CD14-positive monocyte (primary cell): ENCODE measurements at regions not wholly inside any gene's neighbourhood (a gene's known extent, or its start where the extent isn't known, plus 50 kb on each side); places are given as distances from the start of the nearest gene placed in this dataset.
A peak's percentile ranks its signal among the peaks of the same experiment; 100 is the strongest.
"Not testable (repeated sequence)": the region's sequence is repeated elsewhere in the genome, so short reads cannot be mapped to it uniquely, and the experiment has no call there.

Experiments used
- DNase-seq, 3 donors: peaks; one replicate each; pipeline ENCODE4 v3.0.0-alpha.2; 2011 to 2022
- H2AFZ ChIP-seq: 2 replicates; pipeline ENCODE4 v1.6.0; 2012; ENCODE audit warnings: mild to moderate bottlenecking, low read depth, low read length, inconsistent platforms; ENCODE audit not compliant: insufficient read depth, poor library complexity, severe bottlenecking
- H3K27ac ChIP-seq, 2 donors: 1 replicate in 1 of 2; 2 replicates in 1 of 2; pipeline ENCODE4 v1.5.1; 2012 to 2013; ENCODE audit warnings: low read length in 2 of 2, control low read depth in 1 of 2, inconsistent platforms in 1 of 2, low read depth in 1 of 2, mild to moderate bottlenecking in 1 of 2
- H3K27me3 ChIP-seq, 2 donors: one replicate each; pipeline versions ENCODE4 v1.6.0 to v1.6.1; 2011 to 2013; ENCODE audit warnings: low read length in 2 of 2; ENCODE audit not compliant: control insufficient read depth in 2 of 2, insufficient read depth in 2 of 2
- H3K36me3 ChIP-seq, 2 donors: replicated peaks in 1 of 2; 1 replicate in 1 of 2; 2 replicates in 1 of 2; pipeline versions ENCODE4 v1.5.1 to v1.6.1; 2012 to 2013; ENCODE audit warnings: low read length in 2 of 2, control low read depth in 1 of 2, inconsistent platforms in 1 of 2, mild to moderate bottlenecking in 1 of 2; ENCODE audit not compliant: insufficient read depth in 2 of 2, control insufficient read depth in 1 of 2
- H3K4me1 ChIP-seq, 2 donors: 1 replicate in 1 of 2; 2 replicates in 1 of 2; pipeline versions ENCODE4 v1.5.1 to v1.6.1; 2012 to 2013; ENCODE audit warnings: low read length in 2 of 2, control low read depth in 1 of 2, inconsistent platforms in 1 of 2, mild to moderate bottlenecking in 1 of 2, moderate library complexity in 1 of 2; ENCODE audit not compliant: insufficient read depth in 2 of 2, control insufficient read depth in 1 of 2
- H3K4me2 ChIP-seq: replicated peaks from 2 replicates; pipeline ENCODE3; 2012; ENCODE audit warnings: low read length, moderate library complexity, mild to moderate bottlenecking; ENCODE audit not compliant: poor library complexity, severe bottlenecking; ENCODE audit errors: extremely low read depth
- H3K4me3 ChIP-seq, 3 experiments: fragments of 200-600 bp in 1 of 3; sonication (generic) in 1 of 3; replicated peaks in 1 of 3; 1 replicate in 2 of 3; 2 replicates in 1 of 3; pipeline ENCODE4 v1.5.1; 2011 to 2013; ENCODE audit warnings: low read length in 3 of 3, mild to moderate bottlenecking in 3 of 3, control low read depth in 2 of 3, low read depth in 2 of 3, inconsistent platforms in 1 of 3, moderate library complexity in 1 of 3
- H3K79me2 ChIP-seq: 2 replicates; pipeline ENCODE4 v1.6.0; 2012; ENCODE audit warnings: mild to moderate bottlenecking, control low read depth, inconsistent platforms, low read length, moderate library complexity; ENCODE audit not compliant: insufficient read depth
- H3K9ac ChIP-seq: 2 replicates; pipeline ENCODE4 v1.6.0; 2017; ENCODE audit warnings: low read length, mild to moderate bottlenecking; ENCODE audit not compliant: insufficient read depth, poor library complexity, severe bottlenecking
- H3K9me3 ChIP-seq, 2 donors: replicated peaks in 1 of 2; 1 replicate in 1 of 2; 2 replicates in 1 of 2; pipeline versions ENCODE4 v1.5.1 to v1.6.1; 2012 to 2013; ENCODE audit warnings: low read length in 2 of 2, control low read depth in 1 of 2; ENCODE audit not compliant: control insufficient read depth in 1 of 2, insufficient read depth in 1 of 2
- H4K20me1 ChIP-seq: 2 replicates; pipeline ENCODE4 v1.6.0; 2012; ENCODE audit warnings: mild to moderate bottlenecking, low read length, control low read depth, moderate library complexity; ENCODE audit not compliant: insufficient read depth
- H3K27ac Mint-ChIP-seq, 7 donors: one replicate each; pipeline ENCODE4 v1.8.0; 2020; ENCODE audit warnings: mild to moderate bottlenecking in 7 of 7, mixed read lengths in 7 of 7, moderate library complexity in 6 of 7, inconsistent platforms in 2 of 7
- H3K27me3 Mint-ChIP-seq, 3 donors: one replicate each; pipeline ENCODE4 v1.8.0; 2021 to 2022; ENCODE audit warnings: low read depth in 3 of 3, mild to moderate bottlenecking in 3 of 3, mixed read lengths in 3 of 3, moderate library complexity in 3 of 3, inconsistent platforms in 1 of 3
- H3K36me3 Mint-ChIP-seq, 2 donors: one replicate each; pipeline ENCODE4 v1.8.0; 2020; ENCODE audit warnings: mixed read lengths in 2 of 2, inconsistent platforms in 1 of 2, mild to moderate bottlenecking in 1 of 2
- H3K4me1 Mint-ChIP-seq: one replicate; pipeline ENCODE4 v1.8.0; 2020; ENCODE audit warnings: mild to moderate bottlenecking, mixed read lengths
- H3K4me3 Mint-ChIP-seq, 2 donors: one replicate each; pipeline ENCODE4 v1.8.0; 2020; ENCODE audit warnings: mild to moderate bottlenecking in 2 of 2, mixed read lengths in 2 of 2, moderate library complexity in 1 of 2
- H3K9me3 Mint-ChIP-seq, 7 donors: one replicate each; pipeline ENCODE4 v1.8.0; 2020 to 2022; ENCODE audit warnings: mixed read lengths in 7 of 7, mild to moderate bottlenecking in 6 of 7, moderate library complexity in 6 of 7, inconsistent platforms in 2 of 7
- WGBS: methylation state at CpG from one replicate; pipeline ENCODE4 v1.1.5; 2013; ENCODE audit warnings: missing lambda C conversion rate; ENCODE audit not compliant: insufficient coverage; 5-methylcytosine and 5-hydroxymethylcytosine counted together
- intact Hi-C, 2 donors: fragments of 100-400 bp; cut with micrococcal nuclease; formaldehyde crosslinking; loops; one replicate each; pipeline versions ENCODE4 v1.15.0 to v1.15.1; 2023
- TF ChIP-seq, protein P1 (sequence below): fragments of 200-600 bp; IDR thresholded peaks from one replicate; pipeline ENCODE4 v1.8.0; 2022; ENCODE audit warnings: antibody characterized with exemption, mild to moderate bottlenecking

- H3K79me2 ChIP-seq, H3K36me3 ChIP-seq, H3K9ac ChIP-seq, H3K4me3 ChIP-seq, H4K20me1 ChIP-seq, H3K9me3 ChIP-seq, H3K4me2 ChIP-seq, DNase-seq, H3K36me3 Mint-ChIP-seq, H2AFZ ChIP-seq, H3K4me3 Mint-ChIP-seq, intact Hi-C loops, H3K27ac ChIP-seq: not testable (repeated sequence)
- H3K4me1 Mint-ChIP-seq, result peaks cover 38% of the 10 kb centered on the region
- WGBS, result 63% methylated on average over 1 of the region's 2 CpGs
- H3K27ac Mint-ChIP-seq, result peak overlapping the region in 3 of 7 donors; percentile 56 to 91 (median 86)
- Histone ChIP-seq H3K4me1 (peaks cover 38 to 42% of the 10 kb centered on the region in 2 donors), H3K27me3 (peaks cover 13 to 23% of the 10 kb centered on the region in 2 donors)
- H3K9me3 Mint-ChIP-seq, result peaks cover 0 to 19% (median 10%) of the 10 kb centered on the region in 7 donors
- peaks cover 22 to 30% (median 28%) of the 10 kb centered on the region in 3 donors for H3K27me3 Mint-ChIP-seq
These were observed 146.6 kb upstream of the GRK3 start for GRCh38 chr22:25417826-25418225.

DNA sequence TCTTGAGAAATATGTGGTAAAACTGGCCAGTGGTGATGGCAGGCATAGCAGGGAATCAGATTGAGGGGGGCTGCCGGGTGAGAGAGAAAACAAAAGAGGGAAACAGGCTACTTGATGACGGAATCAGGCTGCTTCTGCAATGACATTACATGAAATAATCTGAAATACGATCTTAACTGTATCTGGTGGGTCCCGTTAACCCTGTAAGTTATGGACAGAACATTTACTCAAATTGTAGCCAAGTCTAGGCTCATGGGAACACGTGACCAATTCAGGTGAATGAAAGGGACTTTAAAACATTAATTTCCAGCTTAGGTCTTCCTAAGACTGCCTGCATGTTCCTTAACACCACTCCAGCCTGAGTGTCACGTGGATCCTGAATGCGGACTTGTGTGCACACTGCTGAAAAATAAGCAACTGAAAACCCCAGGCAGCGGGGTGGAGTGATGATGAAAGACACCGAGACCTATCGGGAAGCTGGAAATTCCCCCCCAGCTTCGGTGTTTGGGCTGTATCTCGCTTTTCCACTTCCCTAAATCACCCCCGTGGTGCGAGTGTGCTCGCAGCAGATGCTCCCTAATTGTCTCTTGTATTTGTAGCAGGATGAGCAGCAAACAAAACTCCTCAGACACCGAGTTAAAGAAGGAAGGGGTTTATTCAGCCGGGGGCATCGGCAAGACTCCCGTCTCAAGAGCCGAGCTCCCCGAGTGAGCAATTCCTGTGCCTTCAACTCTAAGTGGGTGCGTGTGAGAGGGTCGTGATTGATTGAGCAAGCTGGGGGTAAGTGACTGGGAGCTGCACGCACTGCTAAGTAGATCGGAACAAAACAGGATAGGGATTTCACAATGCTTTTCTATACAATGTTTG lies 145.0 kb upstream of the GRK3 start:
- WGBS, result 0% methylated on average over 3 of the region's 25 CpGs
- DNase-seq, result peak; percentile 89 to 99 (median 93)
- Mint-ChIP-seq H3K27ac (peak overlapping the region; percentile 85 to 98 (median 93)), H3K4me3 (peak overlapping the region; percentile 80 to 98), H3K9me3 (peaks cover 0 to 11% (median 5%) of the 10 kb centered on the region in 7 donors), H3K4me1 (peaks cover 38% of the 10 kb centered on the region), H3K36me3 (peaks cover 3 to 5% of the 10 kb centered on the region in 2 donors), H3K27me3 (peaks cover 28 to 37% (median 36%) of the 10 kb centered on the region in 3 donors)
- H3K4me3 ChIP-seq, result peak overlapping the region; percentile 15 to 74 (median 49)
- no peaks in the 10 kb centered on the region for H3K36me3 ChIP-seq
- peak overlapping the region; percentile 87 for H3K4me2 ChIP-seq
- peak overlapping the region; percentile 71 for H2AFZ ChIP-seq
- no peaks in the 10 kb centered on the region for H4K20me1 ChIP-seq
- intact Hi-C loops, result loop anchor here in 1 of 2 donors (2.0 kb wide), 1 partner anchor 15 kb away; no protein-coding TSS in a partner anchor
- H3K27ac ChIP-seq, result peak overlapping the region; percentile 51 to 88
- H3K79me2 ChIP-seq, result no peaks in the 10 kb centered on the region
- TF ChIP-seq, protein P1, sequence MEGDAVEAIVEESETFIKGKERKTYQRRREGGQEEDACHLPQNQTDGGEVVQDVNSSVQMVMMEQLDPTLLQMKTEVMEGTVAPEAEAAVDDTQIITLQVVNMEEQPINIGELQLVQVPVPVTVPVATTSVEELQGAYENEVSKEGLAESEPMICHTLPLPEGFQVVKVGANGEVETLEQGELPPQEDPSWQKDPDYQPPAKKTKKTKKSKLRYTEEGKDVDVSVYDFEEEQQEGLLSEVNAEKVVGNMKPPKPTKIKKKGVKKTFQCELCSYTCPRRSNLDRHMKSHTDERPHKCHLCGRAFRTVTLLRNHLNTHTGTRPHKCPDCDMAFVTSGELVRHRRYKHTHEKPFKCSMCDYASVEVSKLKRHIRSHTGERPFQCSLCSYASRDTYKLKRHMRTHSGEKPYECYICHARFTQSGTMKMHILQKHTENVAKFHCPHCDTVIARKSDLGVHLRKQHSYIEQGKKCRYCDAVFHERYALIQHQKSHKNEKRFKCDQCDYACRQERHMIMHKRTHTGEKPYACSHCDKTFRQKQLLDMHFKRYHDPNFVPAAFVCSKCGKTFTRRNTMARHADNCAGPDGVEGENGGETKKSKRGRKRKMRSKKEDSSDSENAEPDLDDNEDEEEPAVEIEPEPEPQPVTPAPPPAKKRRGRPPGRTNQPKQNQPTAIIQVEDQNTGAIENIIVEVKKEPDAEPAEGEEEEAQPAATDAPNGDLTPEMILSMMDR, result no peak
- peak overlapping the region; percentile 60 for H3K9ac ChIP-seq
- H3K27me3 ChIP-seq, result peaks cover 13 to 26% of the 10 kb centered on the region in 2 donors
- H3K9me3 ChIP-seq, result no peaks in the 10 kb centered on the region
- H3K4me1 ChIP-seq, result peaks cover 38 to 42% of the 10 kb centered on the region in 2 donors

- Mint-ChIP-seq H3K27me3 (peaks cover 28 to 37% (median 36%) of the 10 kb centered on the region in 3 donors), H3K9me3 (peaks cover 0 to 11% (median 4%) of the 10 kb centered on the region in 7 donors), H3K4me3 (peak overlapping the region; percentile 80 to 98), H3K4me1 (peaks cover 38% of the 10 kb centered on the region), H3K27ac (peak overlapping the region; percentile 85 to 98 (median 93))
- Histone ChIP-seq H2AFZ (peak overlapping the region; percentile 71), H3K9ac (peak overlapping the region; percentile 60), H3K4me2 (peak overlapping the region; percentile 87), H3K4me1 (peaks cover 38 to 42% of the 10 kb centered on the region in 2 donors), H3K27ac (peak overlapping the region; percentile 51 to 88), H3K27me3 (peaks cover 13 to 26% of the 10 kb centered on the region in 2 donors), H3K4me3 (peak overlapping the region; percentile 15 to 74 (median 49))
- intact Hi-C loops, result loop anchor here in 1 of 2 donors (2.0 kb wide), 1 partner anchor 15 kb away; no protein-coding TSS in a partner anchor
- no CpG with 5 or more reads among the region's 6 CpGs for WGBS
- not testable (repeated sequence) for H4K20me1 ChIP-seq, DNase-seq, H3K9me3 ChIP-seq, H3K36me3 Mint-ChIP-seq, H3K79me2 ChIP-seq, H3K36me3 ChIP-seq
These were observed 144.4 kb upstream of the GRK3 start for GRCh38 chr22:25420114-25420441.
